ENCODE measurements at regions not wholly inside any gene's neighbourhood (a gene's known extent, or its start where the extent isn't known, plus 50 kb on each side); places are given as distances from the start of the nearest gene placed in this dataset.

- no peak for DNase-seq
These were observed 251.3 kb upstream of the LYZL1 start for GRCh38 chr10:29037348-29038113.

DNA sequence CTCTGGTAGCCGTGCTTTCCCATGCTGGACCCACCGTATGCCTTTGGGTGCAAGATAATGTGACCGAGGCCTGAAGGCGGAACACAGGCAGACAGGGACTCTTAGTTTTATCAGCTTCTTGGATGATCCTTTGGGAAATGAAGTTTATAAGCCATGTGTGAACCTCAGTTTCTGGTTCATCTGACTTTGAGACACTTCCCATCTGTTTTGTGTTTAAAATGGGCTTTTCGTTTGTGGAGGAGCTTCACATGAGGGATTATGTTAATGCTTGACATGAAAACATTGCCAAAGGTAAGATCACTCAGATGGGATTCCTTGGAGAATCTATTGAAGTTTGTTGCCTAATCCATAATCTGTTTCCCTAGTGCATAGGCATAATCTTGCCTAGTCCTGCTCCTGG, 249.8 kb upstream of the LYZL1 start:
- no peak for DNase-seq

DNA sequence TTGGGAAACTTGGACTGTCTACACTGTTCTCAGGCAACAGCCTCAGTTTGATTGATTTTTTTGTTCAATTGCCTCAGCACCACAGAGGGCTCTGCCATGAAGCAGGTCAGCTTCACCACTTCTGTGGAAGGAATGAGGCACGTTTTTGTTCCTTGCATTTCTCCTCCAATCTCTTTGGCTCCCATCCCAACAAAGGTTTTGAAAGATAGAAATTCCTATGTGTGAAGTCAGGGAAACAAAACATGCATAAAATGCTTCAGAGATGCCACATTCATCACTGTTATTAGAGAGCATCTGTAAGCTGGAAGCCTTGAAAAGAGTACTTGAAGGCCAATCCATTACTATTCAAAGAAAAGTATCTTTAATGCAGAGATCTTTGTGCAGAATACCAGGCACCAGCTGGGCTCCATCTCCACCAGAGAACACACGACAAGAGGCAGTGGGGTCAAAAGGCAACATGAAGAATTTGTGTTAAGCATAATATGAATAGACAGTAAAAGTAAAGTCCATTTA, 249.1 kb upstream of the LYZL1 start:
- DNase-seq: no peak

DNA sequence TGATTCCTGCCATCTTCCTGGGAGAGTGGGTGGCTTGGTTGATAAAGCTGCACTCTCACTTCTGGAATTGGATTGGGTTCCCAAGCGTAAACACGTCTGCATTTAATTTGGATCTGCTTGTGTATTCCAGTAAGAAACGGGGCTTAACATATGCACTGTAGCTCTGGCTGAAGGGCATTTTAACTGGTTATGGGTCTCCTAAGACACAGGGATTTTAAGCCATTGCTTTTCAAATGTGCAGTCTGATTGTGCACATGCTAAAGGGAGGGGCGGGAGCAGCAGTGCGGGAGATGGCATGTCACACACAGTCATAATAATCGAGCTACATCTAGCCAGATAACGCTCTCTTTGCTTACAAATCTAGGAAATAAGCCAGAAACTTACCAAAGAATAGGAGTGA, 247.3 kb upstream of the LYZL1 start:
- no peak for DNase-seq

- no peak for DNase-seq
These were observed 240.4 kb upstream of the LYZL1 start for GRCh38 chr10:29048506-29048905.

- DNase-seq: no peak
These were observed 238.8 kb upstream of the LYZL1 start for GRCh38 chr10:29050081-29050480.

DNA sequence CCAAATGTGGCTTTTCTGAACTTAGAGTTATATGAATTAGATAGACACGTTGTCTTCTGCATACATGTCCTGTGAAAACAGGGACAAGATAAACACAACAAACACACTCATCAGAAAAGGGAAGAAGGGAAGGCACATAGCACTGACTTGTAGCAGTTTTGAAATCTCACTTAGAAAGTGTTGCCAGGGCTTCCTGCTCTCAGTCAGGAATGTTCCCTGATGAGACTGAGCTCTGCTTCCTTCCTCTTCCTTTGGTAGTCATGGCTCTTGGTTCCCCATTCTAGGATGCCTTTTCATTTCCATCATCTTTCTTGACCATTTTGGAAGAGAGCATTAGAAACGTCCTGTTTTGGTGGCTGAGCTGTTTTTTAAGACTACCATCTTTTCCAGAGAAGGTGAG, 233.8 kb upstream of the LYZL1 start:
- DNase-seq: no peak

DNA sequence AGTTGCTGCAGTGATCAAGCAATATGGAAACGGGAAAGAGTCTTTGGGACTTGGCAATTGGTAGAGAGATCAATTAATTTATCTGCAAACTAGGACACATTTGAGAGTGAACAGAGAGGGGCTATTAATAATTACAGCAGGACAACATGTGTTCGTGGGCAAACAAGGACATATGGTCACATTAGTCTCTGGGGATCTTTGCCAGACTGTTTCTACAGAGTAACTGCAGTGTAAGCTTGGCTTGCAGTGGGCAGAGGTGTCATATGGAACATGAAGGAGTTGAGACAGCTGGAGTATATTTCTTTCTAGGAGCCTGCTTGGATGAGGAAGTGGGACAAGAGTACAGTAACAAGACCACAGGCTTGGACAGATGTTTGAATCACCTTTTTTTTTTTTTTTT, 232.1 kb upstream of the LYZL1 start:
- DNase-seq: no peak

DNA sequence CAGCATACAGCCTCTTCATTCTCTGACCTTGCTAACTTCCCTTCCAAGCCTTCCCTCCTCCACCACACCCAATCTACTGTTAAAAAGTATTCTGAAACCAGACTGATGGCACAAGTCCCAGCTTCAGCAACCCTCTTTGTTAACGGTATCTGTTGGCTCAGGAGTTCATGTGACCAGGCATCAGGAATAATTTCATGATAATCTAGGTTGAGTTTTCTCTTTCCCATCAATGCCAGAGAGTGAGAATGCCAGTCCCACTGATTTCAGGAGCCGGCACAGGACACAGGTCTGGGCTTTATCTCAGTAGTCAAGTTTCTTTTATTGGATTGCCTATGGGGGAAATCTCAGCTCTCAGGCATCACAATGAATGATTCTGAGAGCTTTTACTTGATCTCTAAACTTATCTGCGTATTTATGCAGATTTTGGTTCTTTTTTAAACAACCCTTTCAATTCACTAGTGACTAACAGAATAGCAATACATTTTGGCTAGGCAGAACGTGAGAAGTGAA, 231.0 kb upstream of the LYZL1 start:
- DNase-seq: no peak

DNA sequence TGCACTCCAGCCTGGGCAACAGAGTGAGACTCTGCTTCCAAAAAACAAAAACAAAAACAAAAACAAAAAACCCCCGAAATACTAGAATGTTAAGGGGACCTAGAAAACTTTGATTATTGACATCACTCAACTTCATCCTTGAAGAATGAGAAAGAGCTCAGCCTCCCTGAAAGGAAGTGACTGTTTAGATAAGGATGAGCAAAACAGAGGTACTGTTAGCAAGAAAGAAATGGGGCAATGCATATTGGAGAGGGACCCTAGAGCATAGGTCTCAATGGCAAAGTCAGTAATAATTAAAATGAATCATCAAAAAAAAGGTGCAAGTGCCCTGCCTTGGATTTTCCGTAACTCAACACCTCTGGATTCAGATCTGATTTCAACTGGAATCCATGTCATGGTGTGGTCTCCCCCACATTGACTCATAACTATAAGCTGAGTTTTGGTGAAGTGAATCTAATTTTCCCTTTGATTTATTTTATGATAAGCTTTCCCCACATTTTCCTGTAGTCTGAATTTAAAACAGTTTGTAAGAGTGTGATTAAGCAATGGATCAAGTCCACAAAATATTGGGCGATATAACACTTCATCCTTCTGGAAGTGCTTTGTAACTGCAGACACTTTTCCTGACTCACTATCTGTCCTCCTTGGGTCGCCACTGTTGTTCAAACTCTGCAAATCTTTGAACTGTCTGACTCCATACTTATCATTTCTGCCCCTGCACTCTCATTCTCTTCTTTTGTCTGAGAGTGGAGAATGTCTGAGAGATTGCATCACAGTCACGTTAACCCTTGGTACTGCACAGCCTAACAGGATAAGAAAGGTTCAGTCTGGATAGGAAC, 224.8 kb upstream of the LYZL1 start:
- no peak for DNase-seq

DNA sequence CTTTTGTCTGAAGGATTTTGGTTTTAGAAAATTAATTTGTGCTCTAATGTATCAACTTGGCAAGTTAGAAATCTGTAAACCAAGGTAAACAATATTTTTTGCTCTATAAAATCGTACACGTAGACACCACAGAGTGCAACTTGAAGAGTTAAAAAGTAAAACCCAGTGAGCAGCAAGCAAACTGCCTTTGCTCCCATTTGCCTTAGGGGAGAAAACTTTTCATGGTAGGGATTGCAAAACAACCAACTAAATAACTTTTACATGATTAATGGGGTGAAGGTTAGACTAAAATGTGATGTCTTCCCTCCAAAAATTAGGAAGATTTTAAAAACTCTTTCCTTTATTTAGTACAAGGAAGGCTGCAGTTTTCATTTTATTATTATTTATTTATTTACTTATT, 224.2 kb upstream of the LYZL1 start:
- DNase-seq: no peak

DNA sequence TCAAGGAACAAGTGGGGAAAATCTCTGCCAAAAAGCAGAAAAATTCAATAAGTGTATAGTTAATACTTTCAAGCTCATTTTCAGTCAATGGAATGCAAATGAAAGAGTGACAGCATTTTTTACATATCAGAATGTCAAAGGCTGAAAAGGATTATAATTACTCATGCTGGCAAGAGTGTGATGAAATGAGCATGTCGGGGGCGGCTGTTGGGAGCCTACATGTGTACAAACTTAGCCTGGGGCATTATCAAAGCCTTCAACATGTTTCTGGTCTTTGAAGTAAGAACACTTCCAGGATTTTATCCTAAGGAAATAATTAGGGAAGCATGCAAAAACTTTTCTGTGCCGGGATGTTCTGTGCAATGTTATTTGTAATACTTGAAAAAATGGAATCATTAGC, 221.7 kb upstream of the LYZL1 start:
- no peak for DNase-seq

DNA sequence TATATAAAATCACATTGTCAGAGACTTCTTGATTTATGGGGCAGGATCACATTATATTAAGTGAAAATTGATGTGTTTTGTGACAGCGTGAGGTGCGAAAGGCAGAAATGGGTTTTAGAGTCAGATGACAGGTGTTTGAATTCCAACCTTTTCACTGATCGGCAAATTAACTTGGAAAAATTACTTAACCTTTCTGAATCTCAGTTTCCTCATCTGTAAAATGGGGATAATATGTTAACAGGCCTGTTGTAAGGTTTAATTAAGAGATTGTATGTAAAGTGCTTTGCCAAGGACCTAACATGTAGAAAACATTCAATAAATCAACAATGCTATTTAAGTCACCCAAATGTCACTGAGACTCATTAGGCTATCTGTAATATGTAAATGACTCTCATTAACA, 221.2 kb upstream of the LYZL1 start:
- no peak for DNase-seq

DNA sequence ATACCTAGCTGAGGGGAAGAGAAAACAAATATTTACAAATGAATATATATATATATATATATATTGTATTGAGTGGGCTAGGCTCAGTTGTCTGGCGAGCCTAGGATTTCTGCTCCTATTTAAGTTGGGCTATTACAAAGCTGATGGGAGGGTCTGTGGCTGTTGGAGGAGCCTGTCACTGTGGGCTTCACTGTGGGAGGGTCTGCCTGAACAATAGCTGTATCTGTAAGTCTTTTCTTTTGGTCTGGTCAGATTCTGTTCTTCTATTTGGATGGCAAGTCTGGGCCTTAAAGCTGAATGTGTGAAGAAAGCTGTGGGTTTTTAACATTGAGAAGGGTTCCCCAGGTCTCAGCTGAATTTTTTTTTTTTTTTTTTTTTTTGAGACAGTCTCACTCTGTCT, 220.6 kb upstream of the LYZL1 start:
- DNase-seq: no peak

- no peak for DNase-seq
These were observed 219.9 kb upstream of the LYZL1 start for GRCh38 chr10:29068966-29069365.

DNA sequence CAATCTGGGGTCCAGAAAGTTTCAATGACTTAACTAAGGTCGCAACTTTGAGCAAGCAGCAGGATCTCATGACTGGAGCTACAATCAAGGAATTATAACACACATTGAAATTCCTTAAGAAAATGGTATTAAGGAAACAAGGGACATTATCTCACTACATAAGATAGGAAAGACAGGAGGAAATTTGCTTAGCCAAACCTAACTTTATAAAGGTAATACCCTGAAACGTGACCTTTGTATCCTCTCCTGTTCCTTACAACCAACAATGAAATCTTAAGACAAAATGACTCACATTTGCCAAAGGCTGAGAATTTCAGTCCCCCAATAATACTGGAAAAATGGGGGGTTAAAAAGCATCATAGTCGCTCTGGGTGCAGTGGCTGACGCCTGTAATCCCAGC, 218.9 kb upstream of the LYZL1 start:
- DNase-seq: no peak

GRCh38 chr10:29078919-29079318, 210.0 kb upstream of the LYZL1 start:
- DNase-seq: peak; percentile 74

DNA sequence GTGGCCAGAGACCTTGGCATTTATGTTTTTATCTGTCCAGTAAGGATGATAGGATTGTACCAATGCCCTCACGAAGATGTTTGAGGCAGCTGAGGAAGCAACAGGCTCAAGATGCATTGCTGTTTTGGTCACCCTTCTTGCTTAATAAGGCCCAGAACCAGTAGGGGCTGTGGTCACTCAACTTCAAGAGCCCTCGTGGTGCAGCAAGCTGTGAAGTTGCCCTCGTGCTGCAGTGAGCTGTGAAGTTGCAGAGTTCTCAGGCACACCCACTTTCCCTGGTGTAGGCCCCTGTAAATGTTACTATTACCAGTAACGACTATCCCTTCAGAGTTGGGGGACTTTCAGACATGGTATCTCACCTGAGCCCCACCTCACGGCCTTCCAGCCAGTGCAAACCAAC, 207.6 kb upstream of the LYZL1 start:
- no peak for DNase-seq

DNA sequence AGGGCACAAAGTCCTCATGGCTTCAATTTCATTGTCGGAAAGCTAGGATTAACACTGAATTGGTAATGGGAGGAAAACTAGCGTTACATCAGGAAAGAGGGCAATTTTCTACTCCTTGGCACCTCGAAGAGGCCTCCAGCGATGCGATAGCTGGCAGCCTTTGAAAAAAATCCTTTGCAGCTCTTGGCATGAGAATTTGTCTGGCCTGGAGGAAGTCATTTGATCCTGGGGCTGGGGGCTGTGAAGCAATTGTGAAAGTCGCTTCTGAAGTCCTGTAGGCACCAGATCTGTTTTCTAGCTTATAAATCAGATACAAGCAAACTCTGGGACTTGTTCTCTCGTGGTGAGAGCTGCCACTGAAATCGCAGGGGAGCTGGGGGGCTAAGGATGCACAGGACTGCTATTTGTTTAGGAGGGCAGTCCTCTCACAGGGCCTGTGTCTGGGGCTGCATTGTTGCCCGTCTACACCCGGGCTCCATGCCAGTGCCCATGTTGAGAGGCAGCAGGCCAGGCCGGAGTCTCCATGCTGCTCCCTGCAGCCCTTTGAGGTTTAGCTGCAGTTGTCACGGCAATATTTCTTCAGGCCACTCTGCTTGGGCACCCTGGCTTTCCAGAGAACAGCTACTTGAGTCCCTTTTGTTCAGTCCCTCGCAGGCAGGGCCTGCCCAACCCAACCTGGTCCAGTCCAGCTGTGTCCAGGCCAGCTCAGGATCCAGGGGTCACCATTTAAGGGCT, 206.8 kb upstream of the LYZL1 start:
- peak; percentile 15 for DNase-seq

DNA sequence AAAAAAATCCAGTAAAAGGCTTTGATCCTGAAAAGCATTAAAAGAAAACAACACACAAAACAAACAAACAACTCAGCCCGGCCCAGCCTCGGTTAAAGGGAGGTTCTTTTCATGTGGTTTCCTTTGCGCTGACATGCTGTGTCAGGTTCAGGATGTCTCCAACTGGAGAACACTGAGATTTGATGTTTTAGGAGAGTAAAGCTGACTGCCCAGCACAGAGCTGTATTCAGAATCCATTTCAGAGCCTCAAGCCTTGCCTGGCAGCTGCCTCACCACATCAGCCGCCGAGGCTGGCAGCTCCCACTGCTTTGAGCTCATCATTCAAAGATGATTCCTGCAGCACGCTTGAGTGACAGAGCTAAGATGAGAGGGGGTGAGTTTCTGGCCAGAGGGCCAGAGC, 205.8 kb upstream of the LYZL1 start:
- DNase-seq: no peak

GRCh38 chr10:29084681-29085307, 204.1 kb upstream of the LYZL1 start:
- DNase-seq: peak; percentile 40

- no peak for DNase-seq
These were observed 199.8 kb upstream of the LYZL1 start for GRCh38 chr10:29089091-29089490.

DNA sequence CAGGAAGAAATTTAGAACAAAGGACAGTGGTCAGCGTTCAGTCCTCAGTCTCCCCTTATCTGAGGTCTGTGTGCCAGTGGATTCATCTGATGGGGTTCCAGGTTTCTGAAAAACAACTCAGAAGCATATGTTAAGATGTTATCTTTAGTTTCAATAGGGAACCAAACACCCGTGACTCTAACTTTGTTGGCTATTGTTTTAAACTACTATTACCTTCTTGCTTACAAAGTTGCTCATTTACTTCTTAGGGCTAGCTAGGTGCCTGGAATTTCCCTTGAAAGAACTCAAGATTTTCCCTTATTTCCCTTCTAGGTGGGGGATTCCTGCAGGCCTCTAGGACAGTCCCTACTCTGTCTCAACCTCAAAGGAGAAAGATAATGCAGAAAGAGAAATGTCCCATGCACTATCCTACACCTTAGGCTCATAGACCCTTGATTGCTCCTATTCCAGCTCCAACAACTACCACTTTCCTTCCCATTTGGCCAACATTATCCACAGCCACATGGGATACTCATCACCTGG, 192.5 kb upstream of the LYZL1 start:
- DNase-seq: no peak

All from DMS79 treated with DMSO at 0.1 percent for 48 hours (cell line).